ENCODE measurements at regions not wholly inside any gene's neighbourhood (a gene's known extent, or its start where the extent isn't known, plus 50 kb on each side); places are given as distances from the start of the nearest gene placed in this dataset.

DNA sequence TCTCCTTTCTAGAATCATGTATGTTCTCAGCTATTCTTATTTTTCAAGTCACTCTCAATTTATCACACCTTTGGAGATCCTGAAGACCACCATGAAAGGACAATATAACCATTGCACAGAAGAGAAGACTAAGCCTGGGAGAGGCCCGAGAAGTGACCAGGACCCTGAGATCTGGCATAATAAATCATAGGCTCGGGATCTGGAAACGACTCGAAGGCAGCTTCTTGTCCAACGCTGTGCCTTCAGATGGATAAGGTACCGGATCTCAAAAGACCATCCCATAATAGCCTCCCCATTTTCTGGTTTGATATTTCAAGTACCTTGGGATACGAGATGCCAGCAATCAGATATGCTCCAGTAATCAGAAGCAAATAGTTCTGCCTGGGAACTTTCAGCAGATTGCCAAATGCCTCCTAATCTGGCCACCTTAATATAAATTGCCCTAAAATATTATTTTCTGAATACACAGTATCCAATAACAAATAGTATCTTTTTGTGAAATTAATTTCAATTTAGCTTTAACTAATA lies 179.2 kb upstream of the ZMIZ1 start:
- no peak for DNase-seq
- H3K9me3 Mint-ChIP-seq (ENCODE audit: unreplicated experiment): no peaks in the 10 kb centered on the region
- H3K4me3 Mint-ChIP-seq (ENCODE audit: unreplicated experiment): no peak overlapping the region
- H3K4me1 Mint-ChIP-seq (ENCODE audit: low read depth, unreplicated experiment): peaks cover 2% of the 10 kb centered on the region
- H3K36me3 Mint-ChIP-seq (ENCODE audit: unreplicated experiment): peaks cover 13% of the 10 kb centered on the region
- no peaks in the 10 kb centered on the region for H3K27me3 Mint-ChIP-seq (ENCODE audit: unreplicated experiment)
- H3K27ac Mint-ChIP-seq (ENCODE audit: unreplicated experiment): no peak overlapping the region
- TF ChIP-seq, protein P1, sequence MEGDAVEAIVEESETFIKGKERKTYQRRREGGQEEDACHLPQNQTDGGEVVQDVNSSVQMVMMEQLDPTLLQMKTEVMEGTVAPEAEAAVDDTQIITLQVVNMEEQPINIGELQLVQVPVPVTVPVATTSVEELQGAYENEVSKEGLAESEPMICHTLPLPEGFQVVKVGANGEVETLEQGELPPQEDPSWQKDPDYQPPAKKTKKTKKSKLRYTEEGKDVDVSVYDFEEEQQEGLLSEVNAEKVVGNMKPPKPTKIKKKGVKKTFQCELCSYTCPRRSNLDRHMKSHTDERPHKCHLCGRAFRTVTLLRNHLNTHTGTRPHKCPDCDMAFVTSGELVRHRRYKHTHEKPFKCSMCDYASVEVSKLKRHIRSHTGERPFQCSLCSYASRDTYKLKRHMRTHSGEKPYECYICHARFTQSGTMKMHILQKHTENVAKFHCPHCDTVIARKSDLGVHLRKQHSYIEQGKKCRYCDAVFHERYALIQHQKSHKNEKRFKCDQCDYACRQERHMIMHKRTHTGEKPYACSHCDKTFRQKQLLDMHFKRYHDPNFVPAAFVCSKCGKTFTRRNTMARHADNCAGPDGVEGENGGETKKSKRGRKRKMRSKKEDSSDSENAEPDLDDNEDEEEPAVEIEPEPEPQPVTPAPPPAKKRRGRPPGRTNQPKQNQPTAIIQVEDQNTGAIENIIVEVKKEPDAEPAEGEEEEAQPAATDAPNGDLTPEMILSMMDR (IDR thresholded peaks at IDR 0.05; ENCODE audit: partially characterized antibody, unreplicated experiment): no peak

DNA sequence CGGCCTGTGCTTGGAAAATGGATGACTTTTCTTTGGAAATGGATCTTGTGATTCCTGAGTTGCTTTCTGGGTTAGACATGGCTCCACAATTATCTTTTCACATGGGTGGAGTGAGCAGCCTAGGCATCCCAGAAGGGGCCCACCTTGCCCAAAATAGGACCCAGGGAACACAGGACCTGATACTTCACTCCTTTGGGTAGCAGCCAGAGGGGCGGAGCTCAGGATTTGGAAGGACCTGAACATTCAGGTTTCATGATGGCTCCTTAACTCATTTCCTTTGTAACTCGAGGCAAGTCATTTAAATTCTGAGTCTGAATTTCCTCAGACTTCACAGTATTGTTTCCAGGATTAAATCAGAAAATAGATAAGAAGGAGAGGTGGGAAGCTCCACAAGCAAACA lies 178.3 kb upstream of the ZMIZ1 start:
- Mint-ChIP-seq H3K27me3 (ENCODE audit: unreplicated experiment) (no peaks in the 10 kb centered on the region), H3K4me1 (ENCODE audit: low read depth, unreplicated experiment) (peaks cover 2% of the 10 kb centered on the region), H3K27ac (ENCODE audit: unreplicated experiment) (no peak overlapping the region), H3K9me3 (ENCODE audit: unreplicated experiment) (no peaks in the 10 kb centered on the region), H3K36me3 (ENCODE audit: unreplicated experiment) (peaks cover 10% of the 10 kb centered on the region), H3K4me3 (ENCODE audit: unreplicated experiment) (no peak overlapping the region)
- no peak for DNase-seq
- TF ChIP-seq, protein P1 (IDR thresholded peaks at IDR 0.05; ENCODE audit: partially characterized antibody, unreplicated experiment): no peak

- no peak for DNase-seq
Observed at GRCh38 chr10:78891741-78892140, 177.0 kb upstream of the ZMIZ1 start.

GRCh38 chr10:78892338-78893176 lies 176.2 kb upstream of the ZMIZ1 start:
- Mint-ChIP-seq H3K27ac (ENCODE audit: unreplicated experiment) (no peak overlapping the region), H3K27me3 (ENCODE audit: unreplicated experiment) (no peaks in the 10 kb centered on the region), H3K9me3 (ENCODE audit: unreplicated experiment) (no peaks in the 10 kb centered on the region), H3K36me3 (ENCODE audit: unreplicated experiment) (no peaks in the 10 kb centered on the region), H3K4me3 (ENCODE audit: unreplicated experiment) (peak overlapping the region; percentile 47), H3K4me1 (ENCODE audit: low read depth, unreplicated experiment) (peaks cover 14% of the 10 kb centered on the region)
- TF ChIP-seq, protein P1 (IDR thresholded peaks at IDR 0.05; ENCODE audit: partially characterized antibody, unreplicated experiment): no peak
- no peak for DNase-seq

More at GRCh38 chr10:78891741-78892140, 177.0 kb upstream of the ZMIZ1 start:
- TF ChIP-seq, protein P1 (IDR thresholded peaks at IDR 0.05; ENCODE audit: partially characterized antibody, unreplicated experiment): no peak
- H3K9me3 Mint-ChIP-seq (ENCODE audit: unreplicated experiment): no peaks in the 10 kb centered on the region
- H3K4me3 Mint-ChIP-seq (ENCODE audit: unreplicated experiment): no peak overlapping the region
- H3K4me1 Mint-ChIP-seq (ENCODE audit: low read depth, unreplicated experiment): peaks cover 9% of the 10 kb centered on the region
- H3K27ac Mint-ChIP-seq (ENCODE audit: unreplicated experiment): no peak overlapping the region
- no peaks in the 10 kb centered on the region for H3K36me3 Mint-ChIP-seq (ENCODE audit: unreplicated experiment)
- H3K27me3 Mint-ChIP-seq (ENCODE audit: unreplicated experiment): no peaks in the 10 kb centered on the region

- no peaks in the 10 kb centered on the region for H3K36me3 Mint-ChIP-seq (ENCODE audit: unreplicated experiment)
- TF ChIP-seq, protein P1 (IDR thresholded peaks at IDR 0.05; ENCODE audit: partially characterized antibody, unreplicated experiment): no peak
- no peaks in the 10 kb centered on the region for H3K27me3 Mint-ChIP-seq (ENCODE audit: unreplicated experiment)
- H3K9me3 Mint-ChIP-seq (ENCODE audit: unreplicated experiment): no peaks in the 10 kb centered on the region
- no peak for DNase-seq
- no peak overlapping the region for H3K4me3 Mint-ChIP-seq (ENCODE audit: unreplicated experiment)
- peaks cover 14% of the 10 kb centered on the region for H3K4me1 Mint-ChIP-seq (ENCODE audit: low read depth, unreplicated experiment)
- H3K27ac Mint-ChIP-seq (ENCODE audit: unreplicated experiment): no peak overlapping the region
Observed at GRCh38 chr10:78893217-78893616, 175.5 kb upstream of the ZMIZ1 start.
